ENCODE measurements at regions not wholly inside any gene's neighbourhood (a gene's known extent, or its start where the extent isn't known, plus 50 kb on each side); places are given as distances from the start of the nearest gene placed in this dataset.

- DNase-seq: no peak
Measured at GRCh38 chr2:150762571-150762970, 275.1 kb upstream of the RND3 start.

GRCh38 chr2:150759531-150759930 is 272.1 kb upstream of the RND3 start:
- DNase-seq: no peak

GRCh38 chr2:150759106-150759505 is 271.6 kb upstream of the RND3 start:
- no peak for DNase-seq

GRCh38 chr2:150752229-150752628 is 264.8 kb upstream of the RND3 start:
- no peak for DNase-seq

GRCh38 chr2:150750720-150751119 is 263.3 kb upstream of the RND3 start:
- no peak for DNase-seq

- DNase-seq: no peak
Measured at GRCh38 chr2:150742094-150742493, 254.6 kb upstream of the RND3 start.

- no peak for DNase-seq
Measured at GRCh38 chr2:150735894-150736498, 248.5 kb upstream of the RND3 start.

GRCh38 chr2:150733051-150733618 is 245.7 kb upstream of the RND3 start:
- no peak for DNase-seq

- DNase-seq: no peak
Measured at GRCh38 chr2:150732491-150732890, 245.0 kb upstream of the RND3 start.

GRCh38 chr2:150732064-150732463 is 244.6 kb upstream of the RND3 start:
- no peak for DNase-seq

- no peak for DNase-seq
Measured at GRCh38 chr2:150729495-150729955, 242.1 kb upstream of the RND3 start.

- DNase-seq: no peak
Measured at GRCh38 chr2:150718280-150718679, 230.8 kb upstream of the RND3 start.

- no peak for DNase-seq
Measured at GRCh38 chr2:150716186-150716585, 228.7 kb upstream of the RND3 start.

- no peak for DNase-seq
Measured at GRCh38 chr2:150715501-150715900, 228.0 kb upstream of the RND3 start.

- no peak for DNase-seq
Measured at GRCh38 chr2:150710916-150711315, 223.4 kb upstream of the RND3 start.

- DNase-seq: no peak
Measured at GRCh38 chr2:150710041-150710440, 222.6 kb upstream of the RND3 start.

- DNase-seq: no peak
Measured at GRCh38 chr2:150706561-150706960, 219.1 kb upstream of the RND3 start.

- DNase-seq: no peak
Measured at GRCh38 chr2:150705767-150706166, 218.3 kb upstream of the RND3 start.

- DNase-seq: no peak
Measured at GRCh38 chr2:150705357-150705756, 217.9 kb upstream of the RND3 start.

GRCh38 chr2:150702791-150703190 is 215.3 kb upstream of the RND3 start:
- DNase-seq: no peak

- DNase-seq: no peak
Measured at GRCh38 chr2:150700666-150701580, 213.5 kb upstream of the RND3 start.

- no peak for DNase-seq
Measured at GRCh38 chr2:150699218-150699617, 211.8 kb upstream of the RND3 start.

- no peak for DNase-seq
Measured at GRCh38 chr2:150698016-150698661, 210.7 kb upstream of the RND3 start.
